Epidermal melanocyte (primary cell): ENCODE measurements at regions not wholly inside any gene's neighbourhood (a gene's known extent, or its start where the extent isn't known, plus 50 kb on each side); places are given as distances from the start of the nearest gene placed in this dataset.

ENCODE experiments used
- DNase-seq: peaks from one replicate; pipeline ENCODE4 v3.0.0; 2011; ENCODE audit warnings: low spot score; ENCODE audit not compliant: insufficient read length

GRCh38 chr20:4095639-4096038 lies 53.0 kb upstream of the SMOX start:
- no peak for DNase-seq

- peak; percentile 71 for DNase-seq
Observed at GRCh38 chr20:4091490-4092479, 56.8 kb upstream of the SMOX start.

GRCh38 chr20:4090756-4091489 lies 57.7 kb upstream of the SMOX start:
- DNase-seq: no peak

- no peak for DNase-seq
Observed at GRCh38 chr20:4089756-4090487, 58.7 kb upstream of the SMOX start.

- DNase-seq: no peak
Observed at GRCh38 chr20:4088766-4089165, 59.9 kb upstream of the SMOX start.

GRCh38 chr20:4087923-4088322 lies 60.7 kb upstream of the SMOX start:
- DNase-seq: no peak

GRCh38 chr20:4086771-4087687 lies 61.6 kb upstream of the SMOX start:
- DNase-seq: no peak

- DNase-seq: no peak
Observed at GRCh38 chr20:4084721-4085120, 63.9 kb upstream of the SMOX start.

GRCh38 chr20:4084096-4084495 lies 64.5 kb upstream of the SMOX start:
- no peak for DNase-seq

GRCh38 chr20:4083098-4083865 lies 65.3 kb upstream of the SMOX start:
- no peak for DNase-seq

GRCh38 chr20:4082406-4083097 lies 66.1 kb upstream of the SMOX start:
- DNase-seq: no peak

- DNase-seq: no peak
Observed at GRCh38 chr20:4081421-4081820, 66.1 kb upstream of the RNF24 start.

- no peak for DNase-seq
Observed at GRCh38 chr20:4076671-4077070, 61.3 kb upstream of the RNF24 start.

GRCh38 chr20:4076033-4076432 lies 60.7 kb upstream of the RNF24 start:
- no peak for DNase-seq

GRCh38 chr20:4074877-4075455 lies 59.6 kb upstream of the RNF24 start:
- no peak for DNase-seq

GRCh38 chr20:4073852-4074741 lies 58.7 kb upstream of the RNF24 start:
- DNase-seq: no peak

GRCh38 chr20:4071178-4071693 lies 55.9 kb upstream of the RNF24 start:
- no peak for DNase-seq
